ENCODE measurements at regions not wholly inside any gene's neighbourhood (a gene's known extent, or its start where the extent isn't known, plus 50 kb on each side); places are given as distances from the start of the nearest gene placed in this dataset.

GRCh38 chr1:113185463-113186104 lies 112.6 kb downstream of the LRIG2 start:
- Mint-ChIP-seq H3K27ac (no peak overlapping the region), H3K4me1 (no peaks in the 10 kb centered on the region), H3K9me3 (no peaks in the 10 kb centered on the region), H3K4me3 (no peak overlapping the region), H3K36me3 (no peaks in the 10 kb centered on the region), H3K27me3 (peaks cover 13 to 15% of the 10 kb centered on the region in 2 donors)
- no peaks in the 10 kb centered on the region for H3K27me3 ChIP-seq (ENCODE audit: insufficient read depth, low read length, poor library complexity, severe bottlenecking)
- H3K4me3 ChIP-seq (ENCODE audit: low read length) = no peak overlapping the region
- POLR2A ChIA-PET = no interaction called here
- H3K27ac ChIP-seq (ENCODE audit: low read depth, low read length) = no peak overlapping the region
- no peaks in the 10 kb centered on the region for H3K4me1 ChIP-seq (ENCODE audit: insufficient read depth, low read length)
- CTCF ChIA-PET = no interaction called here
- H3K9me3 ChIP-seq (ENCODE audit: low read length) = no peaks in the 10 kb centered on the region
- H3K36me3 ChIP-seq (ENCODE audit: insufficient read depth, low read length) = no peaks in the 10 kb centered on the region
- DNase-seq = no peak

- H3K27me3 Mint-ChIP-seq = peaks cover 26 to 27% of the 10 kb centered on the region in 2 donors
- H3K4me3 Mint-ChIP-seq = no peak overlapping the region
- ChIA-PET CTCF (no interaction called here), POLR2A (no interaction called here)
- Histone ChIP-seq H3K36me3 (ENCODE audit: insufficient read depth, low read length) (no peaks in the 10 kb centered on the region), H3K4me1 (ENCODE audit: insufficient read depth, low read length) (no peaks in the 10 kb centered on the region), H3K27me3 (ENCODE audit: insufficient read depth, low read length, poor library complexity, severe bottlenecking) (no peaks in the 10 kb centered on the region), H3K27ac (ENCODE audit: low read depth, low read length) (no peak overlapping the region), H3K9me3 (ENCODE audit: low read length) (no peaks in the 10 kb centered on the region), H3K4me3 (ENCODE audit: low read length) (no peak overlapping the region)
- H3K4me1 Mint-ChIP-seq = no peaks in the 10 kb centered on the region
- peaks cover 0 to 6% (median 3%) of the 10 kb centered on the region in 5 donors for H3K9me3 Mint-ChIP-seq
- H3K27ac Mint-ChIP-seq = no peak overlapping the region
- no peak for DNase-seq
- H3K36me3 Mint-ChIP-seq = no peaks in the 10 kb centered on the region
These were observed 117.1 kb downstream of the LRIG2 start for GRCh38 chr1:113190078-113190477.

GRCh38 chr1:113190930-113191329 lies 117.9 kb downstream of the LRIG2 start:
- Histone ChIP-seq H3K4me1 (ENCODE audit: insufficient read depth, low read length) (no peaks in the 10 kb centered on the region), H3K27me3 (ENCODE audit: insufficient read depth, low read length, poor library complexity, severe bottlenecking) (no peaks in the 10 kb centered on the region), H3K36me3 (ENCODE audit: insufficient read depth, low read length) (no peaks in the 10 kb centered on the region), H3K4me3 (ENCODE audit: low read length) (no peak overlapping the region), H3K9me3 (ENCODE audit: low read length) (no peaks in the 10 kb centered on the region), H3K27ac (ENCODE audit: low read depth, low read length) (no peak overlapping the region)
- POLR2A ChIA-PET = no interaction called here
- no peak overlapping the region for H3K4me3 Mint-ChIP-seq
- peaks cover 26 to 29% of the 10 kb centered on the region in 2 donors for H3K27me3 Mint-ChIP-seq
- peaks cover 0 to 6% (median 3%) of the 10 kb centered on the region in 5 donors for H3K9me3 Mint-ChIP-seq
- H3K4me1 Mint-ChIP-seq = no peaks in the 10 kb centered on the region
- H3K36me3 Mint-ChIP-seq = no peaks in the 10 kb centered on the region
- no peak for DNase-seq
- CTCF ChIA-PET = no interaction called here
- H3K27ac Mint-ChIP-seq = no peak overlapping the region

GRCh38 chr1:113191579-113192076 lies 118.6 kb downstream of the LRIG2 start:
- Mint-ChIP-seq H3K9me3 (peaks cover 0 to 6% (median 3%) of the 10 kb centered on the region in 5 donors), H3K36me3 (no peaks in the 10 kb centered on the region), H3K27me3 (peaks cover 26 to 29% of the 10 kb centered on the region in 2 donors), H3K4me1 (no peaks in the 10 kb centered on the region), H3K4me3 (no peak overlapping the region), H3K27ac (no peak overlapping the region)
- no peaks in the 10 kb centered on the region for H3K4me1 ChIP-seq (ENCODE audit: insufficient read depth, low read length)
- H3K9me3 ChIP-seq (ENCODE audit: low read length) = no peaks in the 10 kb centered on the region
- H3K27me3 ChIP-seq (ENCODE audit: insufficient read depth, low read length, poor library complexity, severe bottlenecking) = no peaks in the 10 kb centered on the region
- H3K4me3 ChIP-seq (ENCODE audit: low read length) = no peak overlapping the region
- H3K36me3 ChIP-seq (ENCODE audit: insufficient read depth, low read length) = no peaks in the 10 kb centered on the region
- H3K27ac ChIP-seq (ENCODE audit: low read depth, low read length) = no peak overlapping the region
- CTCF ChIA-PET = no interaction called here
- no peak for DNase-seq
- POLR2A ChIA-PET = no interaction called here

- Mint-ChIP-seq H3K36me3 (no peaks in the 10 kb centered on the region), H3K4me1 (no peaks in the 10 kb centered on the region), H3K27ac (no peak overlapping the region), H3K9me3 (peaks cover 0 to 6% (median 3%) of the 10 kb centered on the region in 5 donors), H3K27me3 (peaks cover 26 to 29% of the 10 kb centered on the region in 2 donors), H3K4me3 (no peak overlapping the region)
- Histone ChIP-seq H3K4me1 (ENCODE audit: insufficient read depth, low read length) (no peaks in the 10 kb centered on the region), H3K4me3 (ENCODE audit: low read length) (no peak overlapping the region), H3K9me3 (ENCODE audit: low read length) (no peaks in the 10 kb centered on the region), H3K36me3 (ENCODE audit: insufficient read depth, low read length) (no peaks in the 10 kb centered on the region), H3K27me3 (ENCODE audit: insufficient read depth, low read length, poor library complexity, severe bottlenecking) (no peaks in the 10 kb centered on the region), H3K27ac (ENCODE audit: low read depth, low read length) (no peak overlapping the region)
- ChIA-PET CTCF (no interaction called here), POLR2A (no interaction called here)
- DNase-seq = no peak
These were observed 119.2 kb downstream of the LRIG2 start for GRCh38 chr1:113192242-113192641.

- no peak overlapping the region for H3K27ac Mint-ChIP-seq
These were observed 120.0 kb downstream of the LRIG2 start for GRCh38 chr1:113192980-113193379.

GRCh38 chr1:113194846-113195830 lies 122.1 kb downstream of the LRIG2 start:
- no peak overlapping the region for H3K4me3 Mint-ChIP-seq
- CTCF ChIA-PET = no interaction called here
- H3K27ac Mint-ChIP-seq = no peak overlapping the region
- H3K27ac ChIP-seq (ENCODE audit: low read depth, low read length) = no peak overlapping the region
- POLR2A ChIA-PET = no interaction called here
- H3K27me3 Mint-ChIP-seq = peaks cover 19 to 26% of the 10 kb centered on the region in 2 donors
- H3K36me3 Mint-ChIP-seq = no peaks in the 10 kb centered on the region
- no peak for DNase-seq
- no peaks in the 10 kb centered on the region for H3K9me3 ChIP-seq (ENCODE audit: low read length)
- no peaks in the 10 kb centered on the region for H3K36me3 ChIP-seq (ENCODE audit: insufficient read depth, low read length)
- no peaks in the 10 kb centered on the region for H3K27me3 ChIP-seq (ENCODE audit: insufficient read depth, low read length, poor library complexity, severe bottlenecking)
- peaks cover 0 to 6% (median 3%) of the 10 kb centered on the region in 5 donors for H3K9me3 Mint-ChIP-seq
- H3K4me1 ChIP-seq (ENCODE audit: insufficient read depth, low read length) = no peaks in the 10 kb centered on the region
- no peak overlapping the region for H3K4me3 ChIP-seq (ENCODE audit: low read length)
- no peaks in the 10 kb centered on the region for H3K4me1 Mint-ChIP-seq

More at GRCh38 chr1:113192980-113193379, 120.0 kb downstream of the LRIG2 start:
- H3K4me3 Mint-ChIP-seq = no peak overlapping the region
- no peaks in the 10 kb centered on the region for H3K4me1 Mint-ChIP-seq
- H3K4me3 ChIP-seq (ENCODE audit: low read length) = no peak overlapping the region
- CTCF ChIA-PET = no interaction called here
- H3K9me3 ChIP-seq (ENCODE audit: low read length) = no peaks in the 10 kb centered on the region
- H3K9me3 Mint-ChIP-seq = peaks cover 0 to 6% (median 3%) of the 10 kb centered on the region in 5 donors
- H3K27me3 Mint-ChIP-seq = peaks cover 26 to 29% of the 10 kb centered on the region in 2 donors
- H3K36me3 Mint-ChIP-seq = no peaks in the 10 kb centered on the region
- no peak overlapping the region for H3K27ac ChIP-seq (ENCODE audit: low read depth, low read length)
- POLR2A ChIA-PET = no interaction called here
- H3K27me3 ChIP-seq (ENCODE audit: insufficient read depth, low read length, poor library complexity, severe bottlenecking) = no peaks in the 10 kb centered on the region
- DNase-seq = no peak
- no peaks in the 10 kb centered on the region for H3K36me3 ChIP-seq (ENCODE audit: insufficient read depth, low read length)
- no peaks in the 10 kb centered on the region for H3K4me1 ChIP-seq (ENCODE audit: insufficient read depth, low read length)

GRCh38 chr1:113197719-113198330 lies 124.8 kb downstream of the LRIG2 start:
- Mint-ChIP-seq H3K4me3 (no peak overlapping the region), H3K4me1 (no peaks in the 10 kb centered on the region), H3K9me3 (peaks cover 0 to 5% (median 2%) of the 10 kb centered on the region in 5 donors), H3K27ac (no peak overlapping the region), H3K36me3 (no peaks in the 10 kb centered on the region), H3K27me3 (peaks cover 8 to 12% of the 10 kb centered on the region in 2 donors)
- H3K27ac ChIP-seq (ENCODE audit: low read depth, low read length) = no peak overlapping the region
- H3K4me3 ChIP-seq (ENCODE audit: low read length) = no peak overlapping the region
- H3K36me3 ChIP-seq (ENCODE audit: insufficient read depth, low read length) = no peaks in the 10 kb centered on the region
- H3K27me3 ChIP-seq (ENCODE audit: insufficient read depth, low read length, poor library complexity, severe bottlenecking) = no peaks in the 10 kb centered on the region
- POLR2A ChIA-PET = no interaction called here
- no peaks in the 10 kb centered on the region for H3K4me1 ChIP-seq (ENCODE audit: insufficient read depth, low read length)
- H3K9me3 ChIP-seq (ENCODE audit: low read length) = no peaks in the 10 kb centered on the region
- no peak for DNase-seq
- CTCF ChIA-PET = no interaction called here

All from CD8-positive, alpha-beta memory T cell (primary cell).